Kidney (tissue), 13 donors: ENCODE measurements at regions not wholly inside any gene's neighbourhood (a gene's known extent, or its start where the extent isn't known, plus 50 kb on each side); places are given as distances from the start of the nearest gene placed in this dataset.

ENCODE experiments used
- DNase-seq, 5 donors: peaks; one replicate each; pipeline ENCODE4 v3.0.0-alpha.2; 2013 to 2020
- FAIRE-seq: peaks from 2 replicates; lab custom pipeline; 2012; peaks lifted over from hg19 to GRCh38; lab: Jason Lieb, UNC
- H3K27ac ChIP-seq, 2 donors: one replicate each; pipeline ENCODE4 v1.7.0; 2013; ENCODE audit warnings: low read depth in 2 of 2, low read length in 2 of 2, inconsistent platforms in 1 of 2
- H3K27me3 ChIP-seq: one replicate; pipeline ENCODE4 v1.7.1; 2013; ENCODE audit warnings: low read length, inconsistent platforms; ENCODE audit not compliant: control insufficient read depth, insufficient read depth
- H3K36me3 ChIP-seq, 3 donors: one replicate each; pipeline versions ENCODE4 v1.7.0 to v1.7.1; 2013; ENCODE audit warnings: low read length in 3 of 3, control low read depth in 1 of 3, inconsistent platforms in 1 of 3; ENCODE audit not compliant: insufficient read depth in 3 of 3, control insufficient read depth in 2 of 3
- H3K4me1 ChIP-seq, 3 donors: one replicate each; pipeline versions ENCODE4 v1.7.0 to v1.7.1; 2013; ENCODE audit warnings: low read length in 3 of 3, inconsistent platforms in 1 of 3, low read depth in 1 of 3; ENCODE audit not compliant: control insufficient read depth in 2 of 3, insufficient read depth in 2 of 3
- H3K4me3 ChIP-seq, 3 donors: one replicate each; pipeline versions ENCODE4 v1.7.0 to v1.8.1; 2013; ENCODE audit warnings: low read length in 3 of 3, control low read depth in 1 of 3, inconsistent platforms in 1 of 3
- H3K9ac ChIP-seq, 3 donors: one replicate each; pipeline versions ENCODE4 v1.7.0 to v1.7.1; 2013; ENCODE audit warnings: low read length in 3 of 3, control low read depth in 1 of 3, inconsistent platforms in 1 of 3
- H3K9me3 ChIP-seq, 3 donors: one replicate each; pipeline versions ENCODE4 v1.7.0 to v1.7.1; 2013; ENCODE audit warnings: low read length in 3 of 3, control low read depth in 1 of 3, inconsistent platforms in 1 of 3; ENCODE audit not compliant: control insufficient read depth in 2 of 3, insufficient read depth in 1 of 3
- CTCF ChIP-seq: IDR thresholded peaks from 3 replicates; pipeline ENCODE4 v1.5.1; 2012; ENCODE audit warnings: mild to moderate bottlenecking, moderate library complexity, borderline replicate concordance; ENCODE audit not compliant: insufficient read depth; ENCODE audit errors: extremely low read depth
- intact Hi-C: fragments of 100-400 bp; cut with DNase I; formaldehyde crosslinking; loops from one replicate; pipeline ENCODE4 v1.11.1; 2022
- donor health status: control.
- donor health status: control.
- donor health status: control.
- donor health status: control.
- donor health status: control.
- donor health status: DM: yes; HTN: yes; CAD: no.
- donor health status: Normal renal cell carcinoma (clear cell type).

DNA sequence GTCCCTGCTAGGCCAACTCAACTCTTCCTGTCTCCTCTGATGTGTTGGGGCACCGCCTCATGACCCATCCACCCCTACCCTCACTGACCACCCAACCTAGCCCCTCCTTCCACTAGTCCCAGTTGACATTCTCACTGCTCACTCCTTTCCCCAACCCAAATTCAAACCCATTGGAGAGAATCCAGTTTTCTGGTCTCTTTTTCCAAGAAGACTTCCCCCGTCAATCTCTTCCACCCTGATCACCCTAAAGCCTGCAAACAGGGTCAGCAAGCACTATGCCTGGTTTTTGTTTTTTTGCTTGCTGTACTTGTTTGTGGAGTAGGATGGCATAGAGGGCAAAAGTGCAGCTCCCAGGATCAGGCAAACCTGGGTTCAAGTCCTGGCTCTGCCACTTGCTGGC, 176.6 kb upstream of the PPP2R3A start:
- Histone ChIP-seq H3K27me3 (no peaks in the 10 kb centered on the region), H3K27ac (no peak overlapping the region), H3K36me3 (no peaks in the 10 kb centered on the region), H3K9ac (no peak overlapping the region), H3K4me1 (no peaks in the 10 kb centered on the region), H3K4me3 (no peak overlapping the region), H3K9me3 (peaks cover 0 to 13% (median 0%) of the 10 kb centered on the region in 3 donors)
- FAIRE-seq (no peak), DNase-seq (no peak)
- intact Hi-C loops = no loop called here
- no peak for TF ChIP-seq CTCF

DNA sequence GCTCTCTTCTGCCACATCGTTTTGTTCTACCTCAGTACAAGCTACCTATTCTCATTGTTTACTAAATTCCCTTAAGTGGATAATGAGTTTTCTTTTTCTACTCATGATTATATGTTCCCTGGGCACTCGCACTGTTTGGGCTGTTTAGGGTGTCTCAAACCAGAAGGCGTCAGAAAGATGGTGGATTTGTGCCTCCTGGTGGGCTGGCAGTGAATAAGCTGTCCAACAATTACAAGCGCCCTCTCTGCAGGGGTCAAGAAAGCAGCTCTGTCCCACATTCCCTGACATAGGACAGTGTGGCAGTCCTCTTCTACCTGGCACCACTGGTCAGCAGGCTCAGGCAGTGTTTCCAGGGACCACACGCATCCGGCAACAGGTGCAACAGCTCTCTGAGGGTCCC, 173.4 kb upstream of the PPP2R3A start:
- DNase-seq (no peak), FAIRE-seq (no peak)
- intact Hi-C loops = no loop called here
- H3K4me3 ChIP-seq = no peak overlapping the region
- TF ChIP-seq CTCF = no peak
- no peaks in the 10 kb centered on the region for H3K4me1 ChIP-seq
- H3K27ac ChIP-seq = no peak overlapping the region
- no peaks in the 10 kb centered on the region for H3K27me3 ChIP-seq
- no peak overlapping the region for H3K9ac ChIP-seq
- no peaks in the 10 kb centered on the region for H3K36me3 ChIP-seq
- H3K9me3 ChIP-seq = peaks cover 0 to 13% (median 0%) of the 10 kb centered on the region in 3 donors

GRCh38 chr3:135792858-135793475, 172.6 kb upstream of the PPP2R3A start:
- Histone ChIP-seq H3K27ac (no peak overlapping the region), H3K9ac (no peak overlapping the region), H3K9me3 (peaks cover 0 to 12% (median 0%) of the 10 kb centered on the region in 3 donors), H3K36me3 (no peaks in the 10 kb centered on the region), H3K4me1 (no peaks in the 10 kb centered on the region), H3K27me3 (no peaks in the 10 kb centered on the region), H3K4me3 (no peak overlapping the region)
- DNase-seq (peak in 2 of 5 donors; percentile 12 to 41), FAIRE-seq (no peak)
- intact Hi-C loops = no loop called here
- no peak for TF ChIP-seq CTCF

DNA sequence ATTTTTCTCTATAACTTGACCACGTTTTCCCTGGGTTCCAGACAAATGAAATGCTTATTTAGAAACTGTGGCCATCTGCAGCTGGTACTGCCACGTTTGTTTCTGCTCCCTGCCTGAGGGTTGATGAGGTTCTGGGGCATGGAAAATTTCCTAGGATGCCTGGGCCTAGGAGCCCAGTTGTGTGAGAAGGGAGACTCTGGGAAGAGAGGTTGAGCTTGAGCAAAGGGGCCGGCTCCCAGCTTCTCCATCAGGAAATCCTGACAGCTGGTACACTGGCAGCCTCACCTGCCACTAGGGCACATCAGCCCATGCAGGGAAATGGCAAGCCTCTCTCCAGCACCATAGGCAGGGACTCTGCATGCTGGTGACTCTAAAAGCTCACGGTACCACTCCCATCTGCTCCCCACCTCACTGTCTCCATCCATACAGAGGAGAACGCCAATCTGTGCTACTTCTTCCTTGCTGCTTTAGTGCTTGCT, 165.4 kb upstream of the PPP2R3A start:
- Histone ChIP-seq H3K9ac (no peak overlapping the region), H3K9me3 (no peaks in the 10 kb centered on the region), H3K4me1 (no peaks in the 10 kb centered on the region), H3K27me3 (no peaks in the 10 kb centered on the region), H3K4me3 (no peak overlapping the region), H3K36me3 (no peaks in the 10 kb centered on the region), H3K27ac (no peak overlapping the region)
- no peak for DNase-seq
- intact Hi-C loops = no loop called here
- TF ChIP-seq CTCF = no peak
- FAIRE-seq = no peak
